GM12864 (cell line): ENCODE measurements at regions not wholly inside any gene's neighbourhood (a gene's known extent, or its start where the extent isn't known, plus 50 kb on each side); places are given as distances from the start of the nearest gene placed in this dataset.

ENCODE experiments used
- DNase-seq: peaks from one replicate; pipeline ENCODE4 v3.0.0-alpha.2; 2011; ENCODE audit warnings: low read depth
- H3K4me3 ChIP-seq: 2 replicates; pipeline ENCODE4 v1.5.1; 2011; ENCODE audit warnings: mild to moderate bottlenecking, low read depth, low read length, control low read depth
- TF ChIP-seq, protein P1 (sequence below): IDR thresholded peaks from 2 replicates; pipeline ENCODE4 v1.5.1; 2011; ENCODE audit warnings: low read depth, mild to moderate bottlenecking, moderate library complexity, low read length, control low read depth, inconsistent platforms; ENCODE audit errors: missing control alignments

DNA sequence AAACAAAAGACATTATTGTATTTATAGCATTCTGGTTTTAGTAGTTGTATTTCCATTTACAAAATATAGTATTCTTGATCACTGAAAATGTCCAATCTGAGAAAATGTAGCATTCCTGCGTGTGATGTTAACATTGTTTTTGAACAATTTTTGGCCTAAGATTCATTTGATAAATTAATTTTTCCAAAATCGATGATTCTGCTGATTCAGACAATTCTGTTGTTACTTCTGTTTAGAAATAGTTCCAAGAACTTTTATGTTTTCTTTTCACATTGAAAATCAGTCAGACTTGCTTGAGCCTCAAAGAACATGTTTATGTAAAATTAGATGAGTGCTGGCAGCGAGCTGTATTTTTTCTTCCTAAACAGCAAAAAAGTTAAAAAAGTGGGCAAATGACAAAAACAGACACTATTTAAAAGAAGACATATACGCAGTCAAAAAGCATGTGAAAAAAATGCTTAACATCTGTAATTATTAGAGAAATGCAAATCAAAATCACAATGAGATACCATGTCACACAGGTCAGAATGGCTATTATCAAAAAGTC lies 804.5 kb upstream of the MIR17HG start:
- TF ChIP-seq, protein P1, sequence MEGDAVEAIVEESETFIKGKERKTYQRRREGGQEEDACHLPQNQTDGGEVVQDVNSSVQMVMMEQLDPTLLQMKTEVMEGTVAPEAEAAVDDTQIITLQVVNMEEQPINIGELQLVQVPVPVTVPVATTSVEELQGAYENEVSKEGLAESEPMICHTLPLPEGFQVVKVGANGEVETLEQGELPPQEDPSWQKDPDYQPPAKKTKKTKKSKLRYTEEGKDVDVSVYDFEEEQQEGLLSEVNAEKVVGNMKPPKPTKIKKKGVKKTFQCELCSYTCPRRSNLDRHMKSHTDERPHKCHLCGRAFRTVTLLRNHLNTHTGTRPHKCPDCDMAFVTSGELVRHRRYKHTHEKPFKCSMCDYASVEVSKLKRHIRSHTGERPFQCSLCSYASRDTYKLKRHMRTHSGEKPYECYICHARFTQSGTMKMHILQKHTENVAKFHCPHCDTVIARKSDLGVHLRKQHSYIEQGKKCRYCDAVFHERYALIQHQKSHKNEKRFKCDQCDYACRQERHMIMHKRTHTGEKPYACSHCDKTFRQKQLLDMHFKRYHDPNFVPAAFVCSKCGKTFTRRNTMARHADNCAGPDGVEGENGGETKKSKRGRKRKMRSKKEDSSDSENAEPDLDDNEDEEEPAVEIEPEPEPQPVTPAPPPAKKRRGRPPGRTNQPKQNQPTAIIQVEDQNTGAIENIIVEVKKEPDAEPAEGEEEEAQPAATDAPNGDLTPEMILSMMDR: no peak
- H3K4me3 ChIP-seq: no peak overlapping the region
- DNase-seq: no peak

- no peak overlapping the region for H3K4me3 ChIP-seq
- DNase-seq: no peak
- TF ChIP-seq, protein P1: no peak
These were observed 802.2 kb upstream of the MIR17HG start for GRCh38 chr13:90545070-90545840.

DNA sequence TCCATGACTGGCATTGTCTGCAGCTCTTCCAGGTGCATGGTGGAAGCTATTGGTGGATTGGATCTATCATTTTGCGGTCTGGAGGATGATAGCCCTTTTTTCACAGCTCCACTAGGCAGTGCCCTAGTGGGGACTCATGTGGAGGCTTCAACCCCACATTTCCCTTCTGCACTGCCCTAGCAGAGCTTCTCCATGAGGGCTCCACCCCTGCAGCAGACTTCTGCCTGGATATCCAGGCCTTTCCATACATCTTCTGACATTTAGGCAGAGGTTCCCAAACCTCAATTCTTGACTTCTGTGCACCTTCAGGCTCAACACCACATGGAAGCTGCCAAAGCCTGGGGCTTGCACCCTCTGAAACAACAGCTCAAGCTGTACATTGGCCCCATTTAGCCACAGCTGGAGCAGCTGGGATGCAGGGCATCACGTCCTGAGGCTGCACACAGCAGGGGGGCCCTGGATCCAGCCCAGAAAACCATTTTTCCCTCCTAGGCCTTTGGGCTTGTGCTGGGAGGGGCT lies 800.2 kb upstream of the MIR17HG start:
- TF ChIP-seq, protein P1: no peak
- H3K4me3 ChIP-seq: no peak overlapping the region
- DNase-seq: no peak

- no peak overlapping the region for H3K4me3 ChIP-seq
- DNase-seq: no peak
- TF ChIP-seq, protein P1: no peak
These were observed 796.2 kb upstream of the MIR17HG start for GRCh38 chr13:90551253-90551652.

GRCh38 chr13:90552702-90553101 lies 794.8 kb upstream of the MIR17HG start:
- no peak for DNase-seq
- TF ChIP-seq, protein P1: no peak
- H3K4me3 ChIP-seq: no peak overlapping the region

GRCh38 chr13:90553159-90553558 lies 794.3 kb upstream of the MIR17HG start:
- no peak for DNase-seq
- TF ChIP-seq, protein P1: no peak
- H3K4me3 ChIP-seq: no peak overlapping the region
